AG09309 (cell line): ENCODE measurements at regions not wholly inside any gene's neighbourhood (a gene's known extent, or its start where the extent isn't known, plus 50 kb on each side); places are given as distances from the start of the nearest gene placed in this dataset.

Experiments
- DNase-seq: peaks from one replicate; pipeline ENCODE4 v3.0.0-alpha.2; 2010; ENCODE audit warnings: low read depth
- H3K4me3 ChIP-seq: 2 replicates; pipeline ENCODE4 v1.5.1; 2011; ENCODE audit warnings: mild to moderate bottlenecking, low read depth, low read length, moderate library complexity; ENCODE audit not compliant: control insufficient read depth
- CTCF ChIP-seq: IDR thresholded peaks from 2 replicates; pipeline ENCODE4 v1.5.1; 2011; ENCODE audit warnings: mild to moderate bottlenecking, low read depth, low read length, inconsistent platforms; ENCODE audit not compliant: insufficient read depth, control insufficient read depth; ENCODE audit errors: missing control alignments

DNA sequence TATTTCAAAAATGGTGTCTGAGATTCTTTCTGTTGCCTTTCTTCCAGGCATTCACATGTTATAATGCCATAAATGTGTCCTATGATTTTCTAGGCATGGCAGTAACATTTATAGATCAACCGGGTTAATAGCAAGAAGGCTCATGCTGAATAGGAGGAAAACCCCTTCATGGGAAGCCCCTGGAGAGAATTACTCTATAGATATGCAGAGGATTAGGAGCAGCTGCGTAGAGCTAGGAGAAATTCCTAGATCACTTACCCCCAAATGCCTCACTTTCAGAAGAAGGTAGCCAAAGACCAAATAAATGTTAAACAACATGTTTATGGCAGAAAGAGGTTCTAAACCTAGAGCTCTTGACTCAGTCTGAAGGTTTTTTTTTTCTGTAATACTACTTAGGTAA lies 153.4 kb upstream of the CTNNA2 start:
- TF ChIP-seq CTCF, result no peak
- DNase-seq, result no peak
- H3K4me3 ChIP-seq, result no peak overlapping the region

- no peak for TF ChIP-seq CTCF
- no peak overlapping the region for H3K4me3 ChIP-seq
- DNase-seq, result no peak
Observed at GRCh38 chr2:79355569-79355968, 157.3 kb upstream of the CTNNA2 start.

GRCh38 chr2:79327460-79327859 lies 167.9 kb upstream of the REG3A start:
- no peak for DNase-seq
- H3K4me3 ChIP-seq, result no peak overlapping the region
- TF ChIP-seq CTCF, result no peak

- TF ChIP-seq CTCF, result no peak
- H3K4me3 ChIP-seq, result no peak overlapping the region
- no peak for DNase-seq
Observed at GRCh38 chr2:79320871-79321270, 161.3 kb upstream of the REG3A start.

DNA sequence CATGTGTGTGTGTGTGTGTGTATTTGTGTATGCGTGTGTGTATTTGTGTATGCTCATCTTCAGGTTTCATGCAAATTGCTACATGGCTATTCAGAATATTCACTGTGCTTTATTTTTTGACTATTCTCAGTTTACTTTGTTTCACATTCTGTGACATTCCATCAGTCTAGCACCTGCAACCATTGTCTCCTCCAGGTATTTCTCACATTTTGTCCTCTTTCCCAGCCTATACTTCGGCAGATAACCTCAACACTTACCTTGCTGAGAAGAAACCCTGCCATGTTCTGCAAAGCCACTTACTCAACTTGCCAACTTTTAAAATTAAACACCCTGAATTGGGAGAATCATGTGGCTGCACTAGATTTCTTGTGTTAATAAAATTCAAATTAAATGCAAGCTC lies 135.4 kb upstream of the REG3A start:
- no peak for DNase-seq
- TF ChIP-seq CTCF, result no peak
- no peak overlapping the region for H3K4me3 ChIP-seq

DNA sequence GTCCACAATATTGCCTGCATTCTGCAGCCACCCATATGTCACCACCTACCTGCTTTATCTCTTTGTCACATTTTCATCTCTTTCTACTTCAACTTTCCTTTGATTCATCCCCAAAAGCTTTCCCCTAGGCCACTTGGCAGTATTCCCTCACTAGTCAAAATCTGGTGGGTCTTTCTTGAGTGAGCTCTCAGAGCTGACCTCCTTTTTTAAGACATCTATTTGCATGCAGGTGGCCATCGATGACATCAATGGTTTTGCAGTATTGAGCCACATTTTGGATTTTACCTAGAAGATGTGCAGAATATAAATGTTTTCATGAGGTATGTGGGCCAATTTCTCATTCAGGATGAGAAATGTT lies 133.4 kb upstream of the REG3A start:
- DNase-seq, result no peak
- TF ChIP-seq CTCF, result no peak
- H3K4me3 ChIP-seq, result no peak overlapping the region

- no peak overlapping the region for H3K4me3 ChIP-seq
- DNase-seq, result no peak
- no peak for TF ChIP-seq CTCF
Observed at GRCh38 chr2:79292239-79292957, 132.8 kb upstream of the REG3A start.
